Fibroblast of lung (primary cell): ENCODE measurements at regions not wholly inside any gene's neighbourhood (a gene's known extent, or its start where the extent isn't known, plus 50 kb on each side); places are given as distances from the start of the nearest gene placed in this dataset.

Experiments used
- DNase-seq, 2 donors: peaks; one replicate each; pipeline versions ENCODE4 v3.0.0 to v3.0.0-alpha.2; 2010; ENCODE audit warnings: low read depth in 2 of 2
- H2AFZ ChIP-seq: 2 replicates; pipeline ENCODE4 v1.5.1; 2012; ENCODE audit warnings: low read length, control low read depth, inconsistent platforms
- H3K27ac ChIP-seq: 2 replicates; pipeline ENCODE4 v1.5.1; 2011; ENCODE audit warnings: low read length, control low read depth; ENCODE audit not compliant: insufficient read depth
- H3K27me3 ChIP-seq: 2 replicates; pipeline ENCODE4 v1.5.1; 2011; ENCODE audit warnings: mild to moderate bottlenecking, low read length; ENCODE audit not compliant: control insufficient read depth, insufficient read depth
- H3K36me3 ChIP-seq: 2 replicates; pipeline ENCODE4 v1.5.1; 2011; ENCODE audit warnings: low read length; ENCODE audit not compliant: control insufficient read depth, insufficient read depth
- H3K4me1 ChIP-seq: 2 replicates; pipeline ENCODE4 v1.5.1; 2011; ENCODE audit warnings: low read length; ENCODE audit not compliant: control insufficient read depth, insufficient read depth; ENCODE audit errors: extremely low read depth
- H3K4me2 ChIP-seq: 2 replicates; pipeline ENCODE4 v1.5.1; 2011; ENCODE audit warnings: low read length, control low read depth; ENCODE audit not compliant: insufficient read depth; ENCODE audit errors: extremely low read depth
- H3K4me3 ChIP-seq, 4 experiments: fragments of 200-600 bp in 1 of 4; sonication (generic) in 1 of 4; replicated peaks in 1 of 4; 2 replicates each; pipeline ENCODE4 v1.5.1; 2011 to 2016; ENCODE audit warnings: low read length in 4 of 4, low read depth in 3 of 4, mild to moderate bottlenecking in 3 of 4, control low read depth in 2 of 4, inconsistent platforms in 1 of 4, mixed read lengths in 1 of 4; ENCODE audit not compliant: insufficient read depth in 1 of 4; ENCODE audit errors: control extremely low read depth in 1 of 4
- H3K79me2 ChIP-seq: 2 replicates; pipeline ENCODE4 v1.5.1; 2012; ENCODE audit warnings: mild to moderate bottlenecking, low read length, inconsistent platforms; ENCODE audit not compliant: control insufficient read depth, insufficient read depth
- H3K9ac ChIP-seq: 2 replicates; pipeline ENCODE4 v1.5.1; 2011; ENCODE audit warnings: mild to moderate bottlenecking, low read length, control low read depth; ENCODE audit not compliant: insufficient read depth
- H3K9me3 ChIP-seq: 2 replicates; pipeline ENCODE4 v1.5.1; 2012; ENCODE audit warnings: low read depth, low read length; ENCODE audit not compliant: control insufficient read depth, insufficient read depth
- H4K20me1 ChIP-seq: 2 replicates; pipeline ENCODE4 v1.5.1; 2011; ENCODE audit warnings: low read length; ENCODE audit not compliant: control insufficient read depth, insufficient read depth; ENCODE audit errors: extremely low read depth
- CTCF ChIP-seq, 2 donors: IDR thresholded peaks in 1 of 2; conservative IDR thresholded peaks in 1 of 2; 1 replicate in 1 of 2; 2 replicates in 1 of 2; pipeline ENCODE4 v1.5.1; 2011 to 2012; ENCODE audit warnings: low read length in 2 of 2, control low read depth in 1 of 2, inconsistent platforms in 1 of 2, low read depth in 1 of 2, mild to moderate bottlenecking in 1 of 2
- EZH2 ChIP-seq: IDR thresholded peaks from 2 replicates; pipeline ENCODE4 v1.5.1; 2012; ENCODE audit warnings: low read length, control low read depth, mild to moderate bottlenecking; ENCODE audit errors: missing control alignments

DNA sequence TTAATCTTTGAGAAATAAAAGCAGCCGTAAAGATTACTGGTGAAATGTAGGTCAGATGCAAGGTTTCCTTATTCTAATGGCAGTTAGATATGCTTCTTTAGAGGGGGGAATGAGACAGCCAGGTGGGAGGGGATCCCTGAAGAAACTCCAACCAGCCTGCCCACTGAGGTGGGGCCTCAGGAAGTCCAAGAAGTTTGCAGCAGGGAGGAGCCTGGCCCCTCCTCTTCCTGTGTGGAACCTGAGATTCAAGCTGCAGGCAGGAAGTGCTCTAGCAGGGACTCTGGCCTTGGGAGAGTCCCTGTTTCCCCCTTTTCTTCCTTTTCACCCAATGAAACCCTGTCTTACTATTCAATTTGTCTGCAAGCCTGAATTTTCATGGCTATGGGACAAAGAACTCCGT, 101.4 kb upstream of the SLITRK2 start:
- no peak for DNase-seq
- Histone ChIP-seq H2AFZ (no peak overlapping the region), H4K20me1 (no peaks in the 10 kb centered on the region), H3K9me3 (no peaks in the 10 kb centered on the region), H3K4me2 (no peak overlapping the region), H3K27ac (no peak overlapping the region), H3K36me3 (no peaks in the 10 kb centered on the region), H3K9ac (no peak overlapping the region), H3K4me1 (no peaks in the 10 kb centered on the region), H3K79me2 (no peaks in the 10 kb centered on the region), H3K27me3 (no peaks in the 10 kb centered on the region), H3K4me3 (no peak overlapping the region)
- TF ChIP-seq EZH2, result no peak
- TF ChIP-seq CTCF (conservative IDR thresholded peaks at IDR 0.05 in 1 of 2, IDR thresholded peaks at IDR 0.05 in 1 of 2; ENCODE audit: low read depth in 1 of 2, low read length in 2 of 2), result no peak

DNA sequence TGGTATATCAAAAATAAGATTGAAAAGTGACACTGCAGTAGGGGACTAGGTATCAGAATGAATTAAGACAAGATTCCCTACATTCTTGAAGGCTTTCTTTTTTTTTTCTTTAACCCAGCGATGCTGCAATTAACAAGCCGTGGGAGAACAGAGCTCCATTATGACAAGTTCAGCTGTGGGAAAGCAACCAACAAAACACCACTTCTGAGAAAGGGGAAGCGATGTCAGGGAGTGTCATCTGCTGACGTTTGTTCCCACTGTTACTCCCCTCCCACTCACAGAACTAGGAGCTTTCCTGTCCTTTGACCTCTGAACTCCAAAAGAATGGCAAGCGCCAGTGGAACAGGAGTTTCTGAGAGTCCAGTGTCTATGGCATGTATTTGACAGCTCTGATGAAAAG, 90.2 kb upstream of the SLITRK2 start:
- no peaks in the 10 kb centered on the region for H3K27me3 ChIP-seq
- no peak overlapping the region for H3K9ac ChIP-seq
- no peak for TF ChIP-seq CTCF (conservative IDR thresholded peaks at IDR 0.05 in 1 of 2, IDR thresholded peaks at IDR 0.05 in 1 of 2; ENCODE audit: low read depth in 1 of 2, low read length in 2 of 2)
- TF ChIP-seq EZH2, result no peak
- no peak overlapping the region for H3K27ac ChIP-seq
- H3K9me3 ChIP-seq, result no peaks in the 10 kb centered on the region
- no peaks in the 10 kb centered on the region for H3K4me1 ChIP-seq
- H4K20me1 ChIP-seq, result no peaks in the 10 kb centered on the region
- no peaks in the 10 kb centered on the region for H3K79me2 ChIP-seq
- H2AFZ ChIP-seq, result no peak overlapping the region
- peak in 1 of 2 donors; percentile 39 for DNase-seq
- H3K4me2 ChIP-seq, result no peak overlapping the region
- no peaks in the 10 kb centered on the region for H3K36me3 ChIP-seq
- no peak overlapping the region for H3K4me3 ChIP-seq

DNA sequence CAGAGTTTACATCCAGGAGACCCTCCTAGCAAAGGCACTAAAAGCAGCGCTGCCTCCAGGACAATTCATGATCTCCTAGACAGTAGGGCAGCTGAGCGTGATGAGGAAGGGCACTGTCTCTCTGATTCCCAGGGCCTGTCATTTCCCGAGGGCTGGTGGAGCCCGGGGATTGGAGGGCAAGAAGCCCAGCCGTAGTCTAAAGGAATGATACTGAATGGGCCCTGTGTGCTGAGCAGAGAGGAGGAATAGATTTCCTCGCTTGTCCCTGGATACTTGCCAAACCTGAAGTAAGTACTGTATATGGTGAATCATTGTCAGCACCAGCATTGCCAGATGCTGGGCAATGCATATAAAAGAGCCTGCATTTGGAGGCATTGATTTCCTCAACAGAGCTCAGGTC, 88.0 kb upstream of the SLITRK2 start:
- TF ChIP-seq CTCF (conservative IDR thresholded peaks at IDR 0.05 in 1 of 2, IDR thresholded peaks at IDR 0.05 in 1 of 2; ENCODE audit: low read depth in 1 of 2, low read length in 2 of 2), result no peak
- H4K20me1 ChIP-seq, result no peaks in the 10 kb centered on the region
- H2AFZ ChIP-seq, result no peak overlapping the region
- no peaks in the 10 kb centered on the region for H3K36me3 ChIP-seq
- no peak overlapping the region for H3K9ac ChIP-seq
- DNase-seq, result peak; percentile 39 to 76
- no peaks in the 10 kb centered on the region for H3K9me3 ChIP-seq
- no peaks in the 10 kb centered on the region for H3K27me3 ChIP-seq
- H3K27ac ChIP-seq, result no peak overlapping the region
- no peak overlapping the region for H3K4me2 ChIP-seq
- H3K79me2 ChIP-seq, result no peaks in the 10 kb centered on the region
- no peaks in the 10 kb centered on the region for H3K4me1 ChIP-seq
- no peak overlapping the region for H3K4me3 ChIP-seq
